Mesenchymal stem cell (in vitro differentiated cells and primary cell): ENCODE measurements at regions not wholly inside any gene's neighbourhood (a gene's known extent, or its start where the extent isn't known, plus 50 kb on each side); places are given as distances from the start of the nearest gene placed in this dataset.
A peak's percentile ranks its signal among the peaks of the same experiment; 100 is the strongest.

Source experiments
- DNase-seq: peaks from one replicate; pipeline ENCODE4 v3.0.0-alpha.2; 2013
- H2AFZ ChIP-seq: one replicate; pipeline ENCODE4 v1.6.1; 2013; ENCODE audit warnings: low read depth, mild to moderate bottlenecking, control low read depth, inconsistent platforms, low read length, moderate library complexity
- H2AK5ac ChIP-seq: 2 replicates; pipeline ENCODE4 v1.6.1; 2013; ENCODE audit warnings: low read length, moderate library complexity, mild to moderate bottlenecking, inconsistent platforms; ENCODE audit not compliant: severe bottlenecking
- H2BK120ac ChIP-seq: one replicate; pipeline ENCODE4 v1.6.1; 2013; ENCODE audit warnings: low read depth, mild to moderate bottlenecking, inconsistent platforms, low read length, moderate library complexity
- H2BK12ac ChIP-seq, 2 experiments: one replicate each; pipeline ENCODE4 v1.6.1; 2013; ENCODE audit warnings: inconsistent platforms in 2 of 2, low read length in 2 of 2, mild to moderate bottlenecking in 2 of 2, moderate library complexity in 2 of 2, control low read depth in 1 of 2
- H2BK15ac ChIP-seq: one replicate; pipeline ENCODE4 v1.6.1; 2013; ENCODE audit warnings: mild to moderate bottlenecking, low read depth, inconsistent platforms; ENCODE audit not compliant: poor library complexity, severe bottlenecking
- H2BK5ac ChIP-seq: 2 replicates; pipeline ENCODE4 v1.6.1; 2013; ENCODE audit warnings: low read depth, mild to moderate bottlenecking, low read length, control low read depth, inconsistent platforms; ENCODE audit not compliant: poor library complexity, severe bottlenecking
- H3K14ac ChIP-seq, 2 experiments: one replicate each; pipeline ENCODE4 v1.6.1; 2013; ENCODE audit warnings: inconsistent platforms in 2 of 2, low read length in 2 of 2, control low read depth in 1 of 2, mild to moderate bottlenecking in 1 of 2, moderate library complexity in 1 of 2
- H3K18ac ChIP-seq, 2 experiments: one replicate each; pipeline ENCODE4 v1.6.1; 2013; ENCODE audit warnings: inconsistent platforms in 2 of 2, low read length in 2 of 2, control low read depth in 1 of 2, low read depth in 1 of 2, mild to moderate bottlenecking in 1 of 2
- H3K23ac ChIP-seq, 2 experiments: one replicate each; pipeline ENCODE4 v1.6.1; 2013; ENCODE audit warnings: inconsistent platforms in 2 of 2, low read length in 2 of 2, mild to moderate bottlenecking in 2 of 2, moderate library complexity in 2 of 2, control low read depth in 1 of 2
- H3K27ac ChIP-seq: 2 replicates; pipeline ENCODE4 v1.5.1; 2013; ENCODE audit warnings: mild to moderate bottlenecking, moderate library complexity, low read length, control low read depth, inconsistent platforms; ENCODE audit not compliant: poor library complexity, severe bottlenecking
- H3K27me3 ChIP-seq, 2 experiments: 2 replicates each; pipeline versions ENCODE4 v1.6.1 to v1.7.0; 2013; ENCODE audit warnings: low read length in 2 of 2, mild to moderate bottlenecking in 2 of 2, moderate library complexity in 2 of 2, control low read depth in 1 of 2, inconsistent platforms in 1 of 2; ENCODE audit not compliant: control insufficient read depth in 1 of 2, insufficient read depth in 1 of 2
- H3K36me3 ChIP-seq, 2 experiments: 2 replicates each; pipeline versions ENCODE4 v1.6.1 to v1.7.0; 2013; ENCODE audit warnings: low read length in 2 of 2, control low read depth in 1 of 2, inconsistent platforms in 1 of 2, low read depth in 1 of 2, mild to moderate bottlenecking in 1 of 2; ENCODE audit not compliant: insufficient read depth in 2 of 2, control insufficient read depth in 1 of 2
- H3K4ac ChIP-seq, 2 experiments: one replicate each; pipeline ENCODE4 v1.6.1; 2013; ENCODE audit warnings: inconsistent platforms in 2 of 2, low read length in 2 of 2, mild to moderate bottlenecking in 2 of 2, moderate library complexity in 2 of 2, control low read depth in 1 of 2, low read depth in 1 of 2
- H3K4me1 ChIP-seq: 2 replicates; pipeline ENCODE4 v1.6.1; 2013; ENCODE audit warnings: low read depth, low read length, control low read depth; ENCODE audit not compliant: control insufficient read depth, insufficient read depth
- H3K4me2 ChIP-seq: 2 replicates; pipeline ENCODE4 v1.6.1; 2013; ENCODE audit warnings: low read length, mild to moderate bottlenecking, inconsistent platforms; ENCODE audit not compliant: poor library complexity, severe bottlenecking
- H3K4me3 ChIP-seq, 2 experiments: 2 replicates each; pipeline versions ENCODE4 v1.5.1 to v1.7.0; 2013; ENCODE audit warnings: low read length in 2 of 2, mild to moderate bottlenecking in 2 of 2, control low read depth in 1 of 2, low read depth in 1 of 2; ENCODE audit not compliant: insufficient read depth in 1 of 2
- H3K79me1 ChIP-seq: replicated peaks from 2 replicates; pipeline ENCODE4 v1.6.1; 2013; ENCODE audit warnings: mild to moderate bottlenecking, control low read depth, low read length, inconsistent platforms; ENCODE audit not compliant: poor library complexity, severe bottlenecking
- H3K9ac ChIP-seq: 2 replicates; pipeline ENCODE4 v1.7.0; 2013; ENCODE audit warnings: mild to moderate bottlenecking, low read length, moderate library complexity
- H3K9me3 ChIP-seq: 2 replicates; pipeline ENCODE4 v1.7.0; 2013; ENCODE audit warnings: mild to moderate bottlenecking, low read length; ENCODE audit not compliant: control insufficient read depth
- H4K8ac ChIP-seq: one replicate; pipeline ENCODE4 v1.6.1; 2013; ENCODE audit warnings: inconsistent platforms, mild to moderate bottlenecking, low read length, moderate library complexity
- H4K91ac ChIP-seq: one replicate; pipeline ENCODE4 v1.6.1; 2013; ENCODE audit warnings: mild to moderate bottlenecking, low read length, inconsistent platforms
- WGBS: methylation state at CpG from one replicate; pipeline ENCODE4 v1.1.7; 2013; ENCODE audit warnings: mixed read lengths; 5-methylcytosine and 5-hydroxymethylcytosine counted together

DNA sequence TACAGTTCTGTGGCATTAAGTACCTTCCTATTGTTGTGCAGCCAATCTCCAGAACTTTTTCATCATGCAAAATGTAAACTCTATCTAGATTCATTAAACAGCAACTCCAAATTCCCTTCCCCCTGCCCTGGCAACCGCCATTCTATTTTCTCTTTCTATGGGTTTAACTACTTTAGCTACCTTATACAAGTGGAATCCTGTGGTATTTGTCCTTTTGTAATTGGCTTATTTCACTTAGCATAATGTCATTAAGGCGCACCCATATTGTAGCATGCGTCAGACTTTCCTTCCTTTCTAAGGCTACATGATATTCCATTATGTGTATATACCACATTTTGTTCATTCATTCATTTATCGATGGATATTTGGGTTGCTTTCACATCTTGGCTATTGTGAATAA lies 142.4 kb downstream of the CAAP1 start:
- Histone ChIP-seq H3K4me3 (no peak overlapping the region), H3K79me1 (no peaks in the 10 kb centered on the region), H2AFZ (no peak overlapping the region), H2BK15ac (no peak overlapping the region), H2BK120ac (no peak overlapping the region), H2BK5ac (no peak overlapping the region), H4K91ac (no peak overlapping the region), H3K9ac (no peak overlapping the region), H3K4me2 (no peak overlapping the region), H2AK5ac (no peak overlapping the region), H2BK12ac (no peak overlapping the region), H3K23ac (no peak overlapping the region), H3K9me3 (no peaks in the 10 kb centered on the region), H3K4ac (no peak overlapping the region), H3K36me3 (no peaks in the 10 kb centered on the region), H4K8ac (no peak overlapping the region), H3K18ac (no peak overlapping the region), H3K27me3 (no peaks in the 10 kb centered on the region), H3K4me1 (no peaks in the 10 kb centered on the region), H3K14ac (no peak overlapping the region), H3K27ac (no peak overlapping the region)
- 100% methylated on average over 2 of the region's 4 CpGs for WGBS
- no peak for DNase-seq

DNA sequence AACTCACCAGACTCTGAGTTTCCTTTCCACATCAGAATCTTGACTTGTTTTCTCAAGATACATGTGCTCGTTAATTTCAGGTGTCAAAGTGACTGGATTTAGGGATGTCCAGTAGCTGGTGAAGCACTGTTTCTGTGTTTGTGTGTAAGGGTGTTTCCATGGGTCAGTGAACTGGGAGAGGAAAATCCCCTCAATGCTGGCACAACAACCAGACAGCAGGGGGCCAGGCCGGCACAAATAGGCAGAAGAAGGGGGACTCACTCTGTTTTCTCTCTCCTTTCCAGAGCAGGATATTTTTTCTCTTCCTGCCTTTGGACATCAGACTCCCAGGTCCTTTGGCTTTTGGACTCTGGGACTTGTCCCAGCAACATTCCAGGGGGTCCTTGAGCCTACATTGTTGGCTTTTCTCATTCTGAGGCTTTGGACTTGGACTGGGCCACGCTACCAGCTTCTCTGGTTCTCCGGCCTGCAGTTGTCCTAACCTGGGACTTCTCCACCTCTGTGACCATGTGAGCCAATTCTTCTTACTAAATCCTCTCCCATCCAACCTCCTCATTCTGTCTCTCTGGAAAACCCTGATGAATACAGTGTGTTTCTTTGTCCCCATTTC lies 144.0 kb downstream of the CAAP1 start:
- H4K91ac ChIP-seq = no peak overlapping the region
- no peak overlapping the region for H2AFZ ChIP-seq
- no peak overlapping the region for H3K9ac ChIP-seq
- no peak overlapping the region for H3K4me3 ChIP-seq
- no peak overlapping the region for H3K4me2 ChIP-seq
- H3K14ac ChIP-seq = no peak overlapping the region
- H2BK5ac ChIP-seq = no peak overlapping the region
- no peaks in the 10 kb centered on the region for H3K27me3 ChIP-seq
- no peaks in the 10 kb centered on the region for H3K9me3 ChIP-seq
- H3K18ac ChIP-seq = no peak overlapping the region
- H3K36me3 ChIP-seq = no peaks in the 10 kb centered on the region
- WGBS = 89% methylated on average over 4 of the region's 4 CpGs
- no peak overlapping the region for H2BK15ac ChIP-seq
- no peak overlapping the region for H3K4ac ChIP-seq
- H3K4me1 ChIP-seq = no peaks in the 10 kb centered on the region
- no peak overlapping the region for H2BK12ac ChIP-seq
- DNase-seq = no peak
- no peak overlapping the region for H4K8ac ChIP-seq
- no peak overlapping the region for H3K23ac ChIP-seq
- H3K79me1 ChIP-seq = no peaks in the 10 kb centered on the region
- H2AK5ac ChIP-seq = no peak overlapping the region
- H2BK120ac ChIP-seq = no peak overlapping the region
- no peak overlapping the region for H3K27ac ChIP-seq

DNA sequence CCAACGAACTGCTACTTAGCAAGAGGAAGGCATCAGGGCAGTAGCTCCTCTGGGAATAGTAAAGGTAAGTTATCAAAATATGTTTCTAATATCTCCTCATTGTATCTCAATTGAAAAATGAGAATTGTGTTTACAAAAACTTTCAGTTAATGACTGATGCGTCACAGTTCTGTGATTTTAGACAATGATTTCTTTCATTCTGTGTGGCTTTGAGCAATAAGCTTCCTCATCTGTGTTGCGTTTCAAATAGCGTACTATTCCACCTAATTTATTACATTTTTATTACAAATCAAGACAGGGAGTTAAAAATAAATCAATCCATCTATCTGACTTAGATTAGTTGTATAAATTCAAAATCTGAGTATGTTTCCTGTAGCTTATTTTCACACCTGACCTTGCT lies 145.0 kb downstream of the CAAP1 start:
- no peak overlapping the region for H3K14ac ChIP-seq
- H3K18ac ChIP-seq = no peak overlapping the region
- no peak overlapping the region for H3K27ac ChIP-seq
- no peaks in the 10 kb centered on the region for H3K27me3 ChIP-seq
- no peak overlapping the region for H3K23ac ChIP-seq
- no peak overlapping the region for H4K91ac ChIP-seq
- no peak overlapping the region for H3K4me2 ChIP-seq
- no peak overlapping the region for H2BK5ac ChIP-seq
- DNase-seq = no peak
- no peaks in the 10 kb centered on the region for H3K9me3 ChIP-seq
- H3K4ac ChIP-seq = no peak overlapping the region
- no peak overlapping the region for H4K8ac ChIP-seq
- H2BK12ac ChIP-seq = no peak overlapping the region
- H3K4me3 ChIP-seq = no peak overlapping the region
- no peaks in the 10 kb centered on the region for H3K79me1 ChIP-seq
- H3K36me3 ChIP-seq = no peaks in the 10 kb centered on the region
- H3K9ac ChIP-seq = no peak overlapping the region
- H3K4me1 ChIP-seq = no peaks in the 10 kb centered on the region
- H2AFZ ChIP-seq = no peak overlapping the region
- H2BK15ac ChIP-seq = no peak overlapping the region
- 100% methylated on average over 2 of the region's 4 CpGs for WGBS
- H2AK5ac ChIP-seq = no peak overlapping the region
- no peak overlapping the region for H2BK120ac ChIP-seq

DNA sequence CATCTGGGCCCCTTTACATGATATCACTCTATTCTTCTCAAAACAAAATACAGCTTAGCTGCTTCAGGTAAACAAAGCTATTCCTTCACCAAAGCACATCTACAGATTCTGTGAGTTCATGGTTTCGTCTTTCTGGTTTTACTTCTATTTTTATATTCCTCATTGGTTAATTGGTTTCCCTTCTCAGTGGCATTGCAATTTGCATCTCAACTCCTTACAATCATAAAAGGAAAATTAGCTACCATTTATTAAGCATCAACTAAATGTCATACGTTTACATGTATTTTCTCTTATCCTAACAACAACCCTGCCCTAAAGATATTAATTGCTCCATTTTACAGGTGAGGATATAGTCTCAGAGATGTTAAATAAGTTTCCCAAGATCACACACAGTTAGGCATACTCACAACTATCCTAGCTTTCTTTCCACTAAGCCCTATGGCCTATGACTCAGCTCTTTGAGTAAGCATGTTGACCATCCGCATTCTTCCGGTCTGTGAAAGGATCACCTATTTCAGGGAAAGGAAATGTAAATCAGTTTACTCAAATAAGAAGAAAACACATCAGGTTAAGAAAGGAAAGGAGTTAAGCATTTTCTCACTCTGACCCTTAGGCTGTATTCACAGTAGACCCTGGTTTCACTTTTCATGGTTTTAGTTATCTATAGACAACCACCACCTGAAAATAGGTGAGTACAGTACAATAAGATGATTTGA lies 146.1 kb downstream of the CAAP1 start:
- no peak overlapping the region for H3K4ac ChIP-seq
- no peak overlapping the region for H4K91ac ChIP-seq
- no peak overlapping the region for H3K27ac ChIP-seq
- H3K23ac ChIP-seq = no peak overlapping the region
- H3K18ac ChIP-seq = no peak overlapping the region
- no peak overlapping the region for H3K14ac ChIP-seq
- H3K9ac ChIP-seq = no peak overlapping the region
- H2AFZ ChIP-seq = no peak overlapping the region
- no peak overlapping the region for H4K8ac ChIP-seq
- H3K27me3 ChIP-seq = peaks cover 0 to 5% of the 10 kb centered on the region in 2 experiments
- no peak overlapping the region for H2BK120ac ChIP-seq
- peak; percentile 36 for DNase-seq
- no peaks in the 10 kb centered on the region for H3K9me3 ChIP-seq
- no peak overlapping the region for H2BK12ac ChIP-seq
- no peak overlapping the region for H3K4me3 ChIP-seq
- no peaks in the 10 kb centered on the region for H3K36me3 ChIP-seq
- no peak overlapping the region for H2BK5ac ChIP-seq
- H3K79me1 ChIP-seq = no peaks in the 10 kb centered on the region
- no peak overlapping the region for H2AK5ac ChIP-seq
- no peaks in the 10 kb centered on the region for H3K4me1 ChIP-seq
- WGBS = 91% methylated on average over 2 of the region's 4 CpGs
- H2BK15ac ChIP-seq = no peak overlapping the region
- no peak overlapping the region for H3K4me2 ChIP-seq
